Fibroblast of lung (primary cell): ENCODE measurements at regions not wholly inside any gene's neighbourhood (a gene's known extent, or its start where the extent isn't known, plus 50 kb on each side); places are given as distances from the start of the nearest gene placed in this dataset.

ENCODE experiments used
- DNase-seq, 2 donors: peaks; one replicate each; pipeline versions ENCODE4 v3.0.0 to v3.0.0-alpha.2; 2010; ENCODE audit warnings: low read depth in 2 of 2
- H2AFZ ChIP-seq: 2 replicates; pipeline ENCODE4 v1.5.1; 2012; ENCODE audit warnings: low read length, control low read depth, inconsistent platforms
- H3K27ac ChIP-seq: 2 replicates; pipeline ENCODE4 v1.5.1; 2011; ENCODE audit warnings: low read length, control low read depth; ENCODE audit not compliant: insufficient read depth
- H3K27me3 ChIP-seq: 2 replicates; pipeline ENCODE4 v1.5.1; 2011; ENCODE audit warnings: mild to moderate bottlenecking, low read length; ENCODE audit not compliant: control insufficient read depth, insufficient read depth
- H3K36me3 ChIP-seq: 2 replicates; pipeline ENCODE4 v1.5.1; 2011; ENCODE audit warnings: low read length; ENCODE audit not compliant: control insufficient read depth, insufficient read depth
- H3K4me1 ChIP-seq: 2 replicates; pipeline ENCODE4 v1.5.1; 2011; ENCODE audit warnings: low read length; ENCODE audit not compliant: control insufficient read depth, insufficient read depth; ENCODE audit errors: extremely low read depth
- H3K4me2 ChIP-seq: 2 replicates; pipeline ENCODE4 v1.5.1; 2011; ENCODE audit warnings: low read length, control low read depth; ENCODE audit not compliant: insufficient read depth; ENCODE audit errors: extremely low read depth
- H3K4me3 ChIP-seq, 4 experiments: fragments of 200-600 bp in 1 of 4; sonication (generic) in 1 of 4; replicated peaks in 1 of 4; 2 replicates each; pipeline ENCODE4 v1.5.1; 2011 to 2016; ENCODE audit warnings: low read length in 4 of 4, low read depth in 3 of 4, mild to moderate bottlenecking in 3 of 4, control low read depth in 2 of 4, inconsistent platforms in 1 of 4, mixed read lengths in 1 of 4; ENCODE audit not compliant: insufficient read depth in 1 of 4; ENCODE audit errors: control extremely low read depth in 1 of 4
- H3K79me2 ChIP-seq: 2 replicates; pipeline ENCODE4 v1.5.1; 2012; ENCODE audit warnings: mild to moderate bottlenecking, low read length, inconsistent platforms; ENCODE audit not compliant: control insufficient read depth, insufficient read depth
- H3K9ac ChIP-seq: 2 replicates; pipeline ENCODE4 v1.5.1; 2011; ENCODE audit warnings: mild to moderate bottlenecking, low read length, control low read depth; ENCODE audit not compliant: insufficient read depth
- H3K9me3 ChIP-seq: 2 replicates; pipeline ENCODE4 v1.5.1; 2012; ENCODE audit warnings: low read depth, low read length; ENCODE audit not compliant: control insufficient read depth, insufficient read depth
- H4K20me1 ChIP-seq: 2 replicates; pipeline ENCODE4 v1.5.1; 2011; ENCODE audit warnings: low read length; ENCODE audit not compliant: control insufficient read depth, insufficient read depth; ENCODE audit errors: extremely low read depth
- CTCF ChIP-seq, 2 donors: IDR thresholded peaks in 1 of 2; conservative IDR thresholded peaks in 1 of 2; 1 replicate in 1 of 2; 2 replicates in 1 of 2; pipeline ENCODE4 v1.5.1; 2011 to 2012; ENCODE audit warnings: low read length in 2 of 2, control low read depth in 1 of 2, inconsistent platforms in 1 of 2, low read depth in 1 of 2, mild to moderate bottlenecking in 1 of 2
- EZH2 ChIP-seq: IDR thresholded peaks from 2 replicates; pipeline ENCODE4 v1.5.1; 2012; ENCODE audit warnings: low read length, control low read depth, mild to moderate bottlenecking; ENCODE audit errors: missing control alignments

- TF ChIP-seq EZH2 (no peak), CTCF (conservative IDR thresholded peaks at IDR 0.05 in 1 of 2, IDR thresholded peaks at IDR 0.05 in 1 of 2; ENCODE audit: low read depth in 1 of 2, low read length in 2 of 2) (no peak)
- Histone ChIP-seq H3K9me3 (no peaks in the 10 kb centered on the region), H3K4me2 (no peak overlapping the region), H2AFZ (no peak overlapping the region), H3K27ac (no peak overlapping the region), H3K4me1 (no peaks in the 10 kb centered on the region), H3K27me3 (no peaks in the 10 kb centered on the region), H3K79me2 (no peaks in the 10 kb centered on the region), H3K36me3 (no peaks in the 10 kb centered on the region), H3K4me3 (no peak overlapping the region), H4K20me1 (no peaks in the 10 kb centered on the region), H3K9ac (no peak overlapping the region)
- no peak for DNase-seq
Measured at GRCh38 chr12:83317595-83317994, 630.9 kb downstream of the TMTC2 start.

- no peaks in the 10 kb centered on the region for H4K20me1 ChIP-seq
- H3K79me2 ChIP-seq, result no peaks in the 10 kb centered on the region
- no peak for TF ChIP-seq CTCF (conservative IDR thresholded peaks at IDR 0.05 in 1 of 2, IDR thresholded peaks at IDR 0.05 in 1 of 2; ENCODE audit: low read depth in 1 of 2, low read length in 2 of 2)
- no peaks in the 10 kb centered on the region for H3K4me1 ChIP-seq
- no peak overlapping the region for H2AFZ ChIP-seq
- no peak overlapping the region for H3K9ac ChIP-seq
- H3K9me3 ChIP-seq, result no peaks in the 10 kb centered on the region
- no peak overlapping the region for H3K4me3 ChIP-seq
- no peak overlapping the region for H3K4me2 ChIP-seq
- no peaks in the 10 kb centered on the region for H3K27me3 ChIP-seq
- DNase-seq, result no peak
- no peak overlapping the region for H3K27ac ChIP-seq
- no peaks in the 10 kb centered on the region for H3K36me3 ChIP-seq
Measured at GRCh38 chr12:83313827-83314226, 627.1 kb downstream of the TMTC2 start.

- no peak overlapping the region for H3K4me2 ChIP-seq
- H3K9me3 ChIP-seq, result no peaks in the 10 kb centered on the region
- H3K4me3 ChIP-seq, result no peak overlapping the region
- H3K36me3 ChIP-seq, result no peaks in the 10 kb centered on the region
- H3K9ac ChIP-seq, result no peak overlapping the region
- H3K79me2 ChIP-seq, result no peaks in the 10 kb centered on the region
- H3K4me1 ChIP-seq, result no peaks in the 10 kb centered on the region
- H3K27me3 ChIP-seq, result no peaks in the 10 kb centered on the region
- no peak overlapping the region for H3K27ac ChIP-seq
- no peaks in the 10 kb centered on the region for H4K20me1 ChIP-seq
- H2AFZ ChIP-seq, result no peak overlapping the region
- no peak for DNase-seq
- TF ChIP-seq CTCF (conservative IDR thresholded peaks at IDR 0.05 in 1 of 2, IDR thresholded peaks at IDR 0.05 in 1 of 2; ENCODE audit: low read depth in 1 of 2, low read length in 2 of 2) (no peak), EZH2 (no peak)
Measured at GRCh38 chr12:83313322-83313721, 626.6 kb downstream of the TMTC2 start.
